Caki2 (cell line): ENCODE measurements at regions not wholly inside any gene's neighbourhood (a gene's known extent, or its start where the extent isn't known, plus 50 kb on each side); places are given as distances from the start of the nearest gene placed in this dataset.

Experiments
- DNase-seq: peaks from one replicate; pipeline ENCODE4 v3.0.0-alpha.2; 2015; ENCODE audit warnings: low read depth
- in situ Hi-C: cut with HindIII; loops from 2 replicates; pipeline ENCODE4 v1.10.0; 2016; ENCODE audit warnings: low sequenced_read_pairs, low pct_unique_long_range_greater_than_20kb, mixed read lengths

DNA sequence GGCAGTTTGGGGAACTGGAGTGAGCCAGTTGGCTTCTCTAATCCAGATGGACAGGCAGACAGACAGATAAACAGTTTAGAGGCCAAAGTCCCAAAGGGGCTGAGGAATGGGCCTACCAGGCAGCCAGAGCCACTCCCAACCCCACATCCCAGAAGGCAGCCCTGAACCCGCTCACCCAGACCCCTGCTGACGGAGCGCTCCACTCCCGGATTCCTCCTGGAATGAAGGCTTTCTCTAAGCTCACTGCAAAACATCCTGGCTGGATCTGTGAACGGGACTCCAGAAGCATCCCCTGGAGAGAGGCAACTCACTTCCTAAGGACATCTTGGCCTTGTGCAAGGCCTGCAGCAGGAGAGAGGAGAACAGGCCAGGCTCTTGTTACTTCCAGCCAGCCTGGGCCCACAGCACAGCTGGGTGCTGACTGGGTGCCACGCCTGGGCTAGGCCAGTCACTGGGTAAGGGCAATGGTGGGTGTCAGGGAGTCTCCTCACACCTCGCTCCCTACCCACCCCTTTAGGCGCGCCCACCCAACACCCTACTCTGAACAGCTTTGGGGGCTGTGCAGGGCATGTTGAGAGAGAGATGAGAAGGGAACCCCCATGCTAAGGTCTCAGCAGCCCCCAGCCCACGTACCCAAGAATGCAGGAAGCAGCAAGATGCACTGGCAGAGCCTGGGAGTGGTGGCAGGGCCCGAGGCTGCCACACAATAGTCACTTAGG lies 168.6 kb upstream of the ZMIZ1 start:
- no peak for DNase-seq
- in situ Hi-C loops: no loop called here

DNA sequence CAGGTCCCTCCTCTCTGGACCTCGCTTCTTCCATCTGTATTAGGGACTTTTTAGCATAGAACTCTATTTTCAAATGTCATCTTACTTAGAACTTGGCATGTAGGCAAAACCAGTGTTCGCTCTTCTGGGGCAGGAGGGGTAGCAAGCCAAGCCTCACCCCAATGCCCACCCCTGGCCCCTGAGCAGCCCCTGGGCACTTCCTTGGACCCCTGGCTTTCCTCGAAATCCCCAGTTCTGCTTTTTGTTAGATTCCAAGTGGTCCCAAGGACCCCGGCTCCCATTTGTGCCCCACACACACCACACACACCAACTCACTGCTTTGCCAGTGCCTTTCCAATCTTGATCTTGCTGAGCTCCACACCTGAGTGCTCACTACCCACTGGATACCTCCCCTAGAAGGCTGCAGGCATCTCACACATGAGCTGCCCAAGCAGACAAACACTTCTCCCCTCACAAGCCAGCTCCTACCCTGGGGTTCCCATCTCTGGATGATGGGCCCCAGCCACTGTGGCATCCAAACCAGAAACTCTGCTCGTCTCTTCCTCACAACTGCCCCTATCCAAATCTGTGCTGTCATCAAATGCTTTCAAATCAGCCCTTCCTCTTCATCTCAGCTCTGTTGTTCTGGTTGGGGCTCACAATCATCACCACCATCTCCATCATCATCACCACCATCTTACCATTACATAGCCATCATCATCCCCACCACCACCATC lies 167.9 kb upstream of the ZMIZ1 start:
- in situ Hi-C loops: no loop called here
- no peak for DNase-seq

DNA sequence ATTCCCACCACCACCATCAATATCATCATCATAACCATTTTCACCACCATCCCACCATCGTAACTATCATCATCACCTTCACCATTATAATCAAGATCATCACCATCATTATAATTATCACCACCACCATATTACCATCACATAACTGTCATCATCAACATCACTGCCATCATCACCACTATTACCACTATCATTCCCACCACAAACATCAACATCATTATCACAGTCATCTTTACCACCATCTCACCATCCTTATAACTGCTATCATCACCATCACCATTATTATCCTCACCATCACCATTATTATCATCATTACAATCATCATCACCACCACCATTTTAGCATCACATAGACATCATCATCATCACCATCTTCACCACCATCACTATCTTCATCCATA lies 167.1 kb upstream of the ZMIZ1 start:
- no peak for DNase-seq
- in situ Hi-C loops: no loop called here

DNA sequence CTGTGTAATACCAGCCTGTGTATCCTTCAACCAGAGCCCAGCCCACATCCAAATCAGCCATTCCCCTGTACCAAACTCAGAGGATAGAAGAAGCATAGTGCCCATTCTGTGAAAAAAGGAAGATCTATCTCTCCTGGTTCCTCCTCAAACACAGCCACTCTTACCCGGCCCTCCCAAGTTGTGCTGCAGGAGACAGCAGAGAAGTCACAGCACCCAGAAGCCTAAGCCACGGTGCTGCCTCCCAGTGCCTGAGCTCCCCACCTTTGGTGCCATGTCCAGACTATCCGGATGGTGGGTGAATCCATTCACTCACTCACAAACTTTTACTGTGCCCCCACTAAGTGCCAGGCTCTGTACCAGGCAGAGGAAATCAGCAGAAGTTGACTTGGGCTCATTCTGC lies 166.0 kb upstream of the ZMIZ1 start:
- no peak for DNase-seq
- in situ Hi-C loops: no loop called here

DNA sequence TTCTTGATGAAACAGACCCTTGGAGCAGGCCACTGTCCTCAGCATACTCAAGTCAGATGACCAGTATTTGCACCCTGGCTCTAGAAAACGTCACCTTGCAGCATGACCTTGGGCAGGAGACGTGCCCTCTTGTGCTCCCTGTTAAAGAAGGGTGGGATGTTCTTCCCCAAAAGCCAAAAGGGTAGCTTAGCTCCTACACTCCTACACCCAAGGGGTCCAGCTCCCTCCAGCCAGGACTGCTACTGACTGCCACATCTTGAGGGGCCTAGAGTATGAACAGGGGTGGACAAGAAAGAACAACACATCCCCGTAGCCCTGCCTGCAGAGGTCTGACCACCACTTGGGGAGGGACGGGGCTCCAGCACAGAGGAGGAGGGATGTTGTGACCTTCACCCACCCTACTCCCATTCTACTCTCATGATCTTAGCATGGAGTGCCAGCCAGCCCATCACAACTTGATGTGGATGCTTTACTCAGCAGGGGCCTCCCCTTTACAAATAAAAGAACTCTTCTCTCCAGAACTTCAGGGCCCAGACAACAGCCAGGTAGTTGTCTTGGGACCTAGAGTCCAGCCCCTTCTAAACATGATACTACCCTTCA lies 165.3 kb upstream of the ZMIZ1 start:
- in situ Hi-C loops: no loop called here
- DNase-seq: no peak

DNA sequence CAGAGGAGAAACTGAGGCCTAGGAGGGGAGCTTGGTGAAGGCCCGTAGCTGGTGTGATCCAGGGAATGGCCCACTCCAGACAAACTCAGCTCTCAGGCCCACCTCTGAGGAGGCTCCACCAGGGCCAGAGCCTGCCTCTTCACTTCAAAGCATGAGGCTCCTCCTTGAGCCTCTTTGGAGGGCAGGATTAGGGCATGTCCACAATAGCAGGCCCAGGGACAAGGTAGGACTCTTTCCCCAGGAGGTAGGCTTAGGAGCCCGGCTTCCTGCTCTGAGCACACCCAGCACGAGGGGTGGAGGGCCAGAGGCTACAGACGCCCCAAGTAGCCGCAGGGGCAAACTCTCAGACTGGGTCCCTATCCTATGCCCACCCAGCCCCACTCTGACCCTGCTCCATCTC lies 164.6 kb upstream of the ZMIZ1 start:
- no peak for DNase-seq
- in situ Hi-C loops: no loop called here

DNA sequence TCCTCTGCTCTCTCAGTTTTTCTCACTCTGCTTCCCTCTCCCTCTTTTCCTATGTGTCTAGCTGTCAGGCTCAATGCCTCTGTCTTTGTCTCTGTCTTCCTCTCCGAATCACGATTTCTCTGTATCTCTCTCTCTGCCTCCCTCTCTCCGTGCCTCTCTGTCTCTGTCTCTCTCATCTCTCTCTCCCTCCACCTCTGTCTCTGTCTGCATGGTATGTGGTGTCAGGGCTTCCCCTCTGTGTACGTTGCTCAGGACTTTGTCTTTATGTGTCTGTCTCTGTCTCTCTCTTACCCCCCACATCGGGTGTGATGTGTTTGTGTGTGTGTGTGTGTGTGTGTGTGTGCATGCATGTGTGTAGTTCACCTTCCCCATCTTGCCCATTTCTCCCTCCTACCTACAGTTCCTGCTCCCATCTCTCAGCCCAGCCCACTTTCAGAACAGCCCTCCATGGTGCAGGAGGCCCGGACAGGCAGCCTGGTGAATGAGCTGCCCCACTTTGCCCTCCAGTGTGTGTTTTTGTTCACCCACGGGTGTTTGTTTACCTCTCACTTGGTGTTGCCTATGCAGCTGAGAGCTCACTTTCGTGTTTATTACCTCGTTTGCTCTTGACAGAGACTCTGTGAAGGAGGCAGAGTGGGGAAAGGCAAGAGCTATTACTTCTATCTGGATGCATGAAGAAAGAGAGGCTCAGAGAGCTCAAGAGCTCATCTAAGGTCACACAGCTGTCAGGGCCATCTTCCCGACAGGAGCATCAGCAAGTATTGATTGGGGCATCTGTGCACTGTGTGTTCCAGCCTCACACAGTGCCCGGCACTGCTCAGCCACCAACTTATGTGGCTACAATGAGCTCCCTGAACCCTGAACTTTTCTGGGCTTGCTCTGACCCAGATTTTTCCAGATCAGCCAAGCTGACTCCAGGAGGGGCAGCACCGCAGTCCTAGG lies 163.5 kb upstream of the ZMIZ1 start:
- in situ Hi-C loops: no loop called here

DNA sequence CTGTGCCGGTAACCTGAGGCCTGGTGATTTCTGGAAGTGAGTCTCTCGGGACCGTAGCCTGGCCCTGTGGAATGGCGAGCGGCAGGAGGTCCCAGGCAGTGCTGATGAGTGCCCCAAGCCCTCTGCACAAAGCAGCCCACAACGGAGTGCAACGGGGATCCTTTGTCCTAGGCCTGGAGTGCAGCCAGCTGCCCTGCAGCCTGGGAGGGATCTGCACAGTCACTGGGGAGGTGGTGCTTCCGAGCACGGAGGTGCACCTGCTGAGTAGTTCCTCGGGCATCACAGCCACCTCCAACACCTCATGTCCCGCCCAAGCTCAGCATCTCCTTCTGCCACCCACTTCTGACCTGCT lies 162.8 kb upstream of the ZMIZ1 start:
- no peak for DNase-seq
- in situ Hi-C loops: no loop called here

More for the DNA sequence above, 163.5 kb upstream of the ZMIZ1 start:
- no peak for DNase-seq

DNA sequence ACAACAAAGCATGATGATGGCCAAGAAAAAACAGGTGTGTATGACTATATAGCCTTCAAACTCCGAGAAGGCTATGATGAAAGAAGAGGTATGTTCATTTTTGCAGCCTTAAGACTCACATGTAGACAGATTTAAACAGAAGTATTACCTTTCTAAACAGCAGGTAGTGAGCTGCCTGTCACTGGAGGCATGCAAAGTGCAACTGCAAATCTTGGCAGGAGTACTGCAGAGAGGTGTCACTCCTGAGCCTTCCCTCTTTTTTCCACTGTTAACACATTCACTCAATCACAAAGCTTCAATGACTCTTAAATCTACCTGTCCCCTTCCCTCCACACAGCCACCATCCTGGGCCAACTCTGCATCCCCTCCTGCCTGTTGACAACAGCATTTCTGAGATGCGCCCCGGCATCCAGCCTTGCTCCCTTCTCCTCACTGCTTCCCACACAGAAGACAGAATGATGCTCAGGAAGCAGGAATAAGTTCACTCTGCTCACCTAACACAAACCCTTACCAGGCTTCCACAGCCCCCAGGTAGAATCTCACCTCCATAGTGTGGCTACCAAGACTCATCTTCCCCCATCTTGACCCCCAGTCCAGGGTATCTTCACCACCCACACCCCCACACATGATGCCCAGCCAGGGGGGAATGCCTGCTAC lies 161.9 kb upstream of the ZMIZ1 start:
- in situ Hi-C loops: no loop called here
- no peak for DNase-seq

DNA sequence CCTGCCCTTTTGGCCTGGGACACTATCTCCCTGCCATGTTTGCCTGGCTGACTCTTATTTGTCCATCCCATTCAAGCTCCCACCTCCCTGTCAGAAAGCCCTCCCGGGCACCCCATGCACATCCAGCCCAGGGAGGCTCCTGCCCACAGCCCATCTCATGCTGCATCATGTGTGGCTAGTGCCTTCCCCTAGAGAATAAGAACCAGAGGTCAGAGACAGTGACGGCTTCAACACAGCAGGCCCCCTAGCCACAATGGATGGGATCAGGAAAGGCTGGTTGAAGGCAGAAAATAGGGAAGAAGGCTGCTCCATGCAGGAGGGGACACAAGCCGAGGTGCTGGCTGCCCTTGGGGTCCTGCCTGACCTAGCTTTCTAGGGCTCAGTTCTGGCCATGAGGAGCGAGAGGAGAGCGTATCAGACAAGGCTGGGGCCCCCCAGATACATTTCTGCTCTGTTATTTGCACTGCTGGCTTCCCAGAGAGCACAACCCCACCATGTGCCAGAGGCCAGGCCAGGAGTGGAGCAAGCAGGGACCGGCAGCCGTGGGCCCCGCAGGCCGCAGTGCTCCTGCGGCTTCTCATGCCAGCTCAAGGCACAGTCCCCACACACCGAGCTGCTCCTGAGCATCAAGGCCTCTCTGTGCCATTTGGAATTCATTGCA lies 161.1 kb upstream of the ZMIZ1 start:
- no peak for DNase-seq
- in situ Hi-C loops: no loop called here

DNA sequence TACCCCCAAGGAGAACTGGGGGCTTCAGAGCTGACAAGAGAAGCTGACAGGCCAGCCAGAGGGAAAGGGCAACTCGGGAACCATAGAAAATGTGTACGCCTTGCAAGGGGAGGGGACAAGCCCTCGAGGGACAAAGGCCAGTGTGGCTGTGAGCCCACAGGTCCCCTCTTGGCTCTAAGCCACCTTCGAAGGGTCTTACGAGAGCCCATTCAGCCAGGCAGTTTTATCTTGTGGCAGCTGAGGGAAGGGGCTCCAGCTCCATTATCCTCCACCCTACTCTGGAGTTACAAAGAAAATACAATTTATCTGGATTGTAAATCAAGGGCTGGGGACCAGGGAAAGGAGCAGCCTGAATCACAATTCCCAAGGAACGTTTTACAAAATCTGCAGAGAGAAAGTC lies 159.5 kb upstream of the ZMIZ1 start:
- in situ Hi-C loops: no loop called here
- DNase-seq: no peak

DNA sequence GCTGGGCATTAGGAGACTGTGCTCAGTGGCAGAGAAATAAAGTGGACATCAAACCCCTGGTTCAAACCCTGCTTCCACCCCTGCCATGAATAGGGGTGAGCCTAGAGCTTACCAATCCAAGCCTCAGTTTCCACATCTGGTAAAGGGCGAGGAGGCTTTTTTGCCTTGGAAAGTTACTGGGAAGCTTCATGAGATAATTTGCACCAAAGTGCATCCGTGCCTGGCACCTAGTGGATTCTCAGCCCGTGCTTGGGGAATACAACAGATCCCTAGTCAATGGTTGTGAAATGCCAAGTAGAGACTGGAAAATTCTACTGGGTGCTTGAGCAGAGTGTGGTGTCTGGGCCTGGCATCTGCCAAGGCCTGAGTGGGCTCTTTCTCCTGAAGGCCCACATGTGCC lies 158.7 kb upstream of the ZMIZ1 start:
- no peak for DNase-seq
- in situ Hi-C loops: no loop called here

DNA sequence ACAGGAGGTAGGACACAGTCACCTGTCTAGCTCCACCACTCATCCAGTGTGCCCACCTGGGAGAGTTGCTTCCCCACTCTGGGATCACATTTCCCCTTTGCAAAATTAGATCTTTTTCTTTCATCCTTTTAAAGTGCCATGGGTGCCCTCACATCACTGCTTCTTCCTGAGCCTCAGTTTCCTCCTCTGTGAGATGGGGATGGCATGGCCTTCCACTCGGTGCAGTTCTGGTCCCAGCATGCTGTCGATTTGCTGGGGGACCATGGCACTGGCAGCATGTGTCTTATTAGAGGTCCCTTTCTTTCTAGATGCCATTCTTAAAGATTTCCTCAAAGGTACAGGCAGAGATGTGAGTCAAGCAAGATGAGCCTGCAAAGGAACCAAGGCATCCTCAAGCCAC lies 158.3 kb upstream of the ZMIZ1 start:
- DNase-seq: no peak

DNA sequence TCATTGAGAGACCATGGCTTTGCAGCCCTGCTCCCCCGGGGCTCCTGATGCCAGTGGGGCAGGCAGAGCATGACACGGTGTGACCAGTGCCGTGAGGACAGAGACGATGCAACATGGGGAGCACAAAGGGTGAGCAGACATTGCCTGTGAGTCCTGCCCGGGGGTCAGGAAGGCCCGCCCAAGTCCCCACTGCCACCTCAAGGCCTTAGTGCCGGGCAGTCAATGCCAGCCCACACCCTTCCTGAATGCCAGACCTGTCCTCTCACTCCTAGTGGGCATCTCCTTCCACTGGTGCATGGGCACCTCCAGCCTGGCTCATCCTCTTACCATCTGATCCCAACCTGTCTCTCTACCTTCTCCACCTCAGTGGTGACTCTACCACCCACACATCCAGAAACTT lies 157.9 kb upstream of the ZMIZ1 start:
- in situ Hi-C loops: no loop called here
- DNase-seq: no peak

More for the DNA sequence above, 158.3 kb upstream of the ZMIZ1 start:
- in situ Hi-C loops: no loop called here

DNA sequence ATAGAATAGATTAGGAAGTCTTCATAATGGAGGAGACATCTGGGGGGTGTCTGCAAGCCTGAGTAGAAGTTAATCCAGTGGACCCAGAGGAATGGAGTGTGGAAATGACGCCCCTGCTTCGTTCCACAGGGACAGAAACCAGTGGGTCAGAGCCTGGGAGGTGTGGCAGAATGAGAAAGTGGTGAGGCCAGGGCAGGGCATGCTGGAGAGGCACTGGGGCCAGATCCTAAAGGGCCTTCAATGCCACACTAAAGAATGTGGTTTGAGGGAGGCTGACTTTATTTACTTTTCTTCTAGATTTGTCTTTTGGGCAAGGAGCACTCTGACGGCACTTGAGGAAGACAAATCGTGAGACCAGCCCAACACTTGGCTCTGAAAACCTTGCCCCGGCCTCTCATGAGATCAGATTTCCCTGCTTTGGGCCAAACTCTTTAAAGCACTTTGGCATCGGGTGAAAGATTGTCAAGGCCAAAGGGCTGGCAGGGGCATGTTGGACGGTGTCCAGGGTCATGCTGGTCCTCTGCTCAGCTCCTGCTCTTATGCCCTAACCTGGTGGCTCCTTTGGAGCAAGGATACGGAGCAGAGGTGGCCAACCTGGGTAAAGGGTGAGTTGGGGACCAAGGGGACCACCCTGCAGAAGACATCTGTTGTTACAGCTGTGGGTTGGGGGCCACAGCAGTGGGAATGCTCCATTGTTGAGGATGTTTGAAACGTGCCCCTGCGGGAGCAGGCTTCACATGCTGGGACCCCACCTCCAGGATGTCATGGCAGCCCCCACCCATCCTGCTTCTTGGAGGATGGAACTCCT lies 157.0 kb upstream of the ZMIZ1 start:
- no peak for DNase-seq
- in situ Hi-C loops: no loop called here

DNA sequence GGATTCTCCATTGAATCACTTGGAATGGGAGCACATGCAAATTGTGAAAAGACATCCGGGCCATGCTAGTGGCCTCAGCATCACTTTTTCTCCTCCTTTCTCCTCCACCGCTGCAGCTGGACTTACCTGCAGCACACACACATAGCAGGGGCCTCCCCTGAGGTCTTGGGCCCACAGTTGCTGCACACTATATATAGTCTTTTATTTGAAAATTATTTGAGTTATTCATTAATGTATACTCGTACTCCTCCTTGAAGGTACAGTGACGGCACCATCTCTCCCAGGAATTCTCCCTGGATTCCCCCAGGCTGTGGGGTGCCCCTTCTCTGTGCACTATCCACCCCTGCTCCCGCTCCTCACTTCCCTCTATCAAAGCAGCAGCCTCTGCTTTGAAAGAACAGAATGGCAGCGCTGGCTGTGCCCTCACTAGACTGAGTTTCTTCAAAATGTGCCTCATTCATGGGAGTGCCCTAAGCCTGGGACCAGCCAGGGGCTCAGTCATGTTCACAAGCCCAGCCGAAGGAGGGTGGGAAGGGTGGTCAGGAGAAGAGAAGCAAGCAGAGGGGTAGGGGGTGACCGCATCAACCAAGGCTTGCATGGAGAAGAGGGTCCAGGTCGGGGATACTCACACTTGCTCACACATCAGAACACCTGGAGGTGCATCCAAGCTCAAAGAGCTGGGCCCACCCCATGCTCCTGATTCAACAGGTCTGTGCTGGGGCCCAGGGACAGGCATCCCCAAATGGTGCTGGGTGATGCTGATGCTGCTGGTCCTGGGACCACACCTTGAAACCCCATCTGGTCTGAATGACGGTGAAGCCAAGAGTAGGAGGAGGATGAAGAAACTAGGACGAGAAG lies 156.2 kb upstream of the ZMIZ1 start:
- no peak for DNase-seq

More for the DNA sequence above, 156.2 kb upstream of the ZMIZ1 start:
- in situ Hi-C loops: no loop called here
